ENCODE measurements at regions not wholly inside any gene's neighbourhood (a gene's known extent, or its start where the extent isn't known, plus 50 kb on each side); places are given as distances from the start of the nearest gene placed in this dataset.
A peak's percentile ranks its signal among the peaks of the same experiment; 100 is the strongest.

DNA sequence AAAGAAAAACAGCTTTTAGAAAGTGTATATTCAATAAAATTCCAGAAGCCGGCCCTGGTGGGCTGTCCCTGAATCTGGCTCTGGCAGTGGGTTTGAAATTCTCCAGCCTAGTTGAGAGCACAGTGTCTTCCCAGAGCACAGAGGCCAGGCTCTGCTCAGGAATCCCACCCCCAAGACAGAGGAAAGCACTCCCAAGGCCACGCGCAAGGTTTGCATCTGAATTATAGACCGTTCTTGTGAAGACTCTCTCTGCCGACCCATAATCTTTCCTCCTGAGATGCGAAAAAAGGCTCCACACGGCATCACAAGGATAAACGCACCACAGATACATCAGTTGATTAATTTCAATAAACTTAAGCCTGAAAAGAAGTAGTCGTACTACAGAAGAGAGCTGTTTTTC is 342.2 kb downstream of the CMPK2 start:
- in situ Hi-C loops (cut with MboI; ENCODE audit: low pct_unique_long_range_greater_than_20kb, low sequenced_read_pairs, unreplicated experiment): no loop called here
- DNase-seq (ENCODE audit: low spot score): no peak
- TF ChIP-seq, protein P1, sequence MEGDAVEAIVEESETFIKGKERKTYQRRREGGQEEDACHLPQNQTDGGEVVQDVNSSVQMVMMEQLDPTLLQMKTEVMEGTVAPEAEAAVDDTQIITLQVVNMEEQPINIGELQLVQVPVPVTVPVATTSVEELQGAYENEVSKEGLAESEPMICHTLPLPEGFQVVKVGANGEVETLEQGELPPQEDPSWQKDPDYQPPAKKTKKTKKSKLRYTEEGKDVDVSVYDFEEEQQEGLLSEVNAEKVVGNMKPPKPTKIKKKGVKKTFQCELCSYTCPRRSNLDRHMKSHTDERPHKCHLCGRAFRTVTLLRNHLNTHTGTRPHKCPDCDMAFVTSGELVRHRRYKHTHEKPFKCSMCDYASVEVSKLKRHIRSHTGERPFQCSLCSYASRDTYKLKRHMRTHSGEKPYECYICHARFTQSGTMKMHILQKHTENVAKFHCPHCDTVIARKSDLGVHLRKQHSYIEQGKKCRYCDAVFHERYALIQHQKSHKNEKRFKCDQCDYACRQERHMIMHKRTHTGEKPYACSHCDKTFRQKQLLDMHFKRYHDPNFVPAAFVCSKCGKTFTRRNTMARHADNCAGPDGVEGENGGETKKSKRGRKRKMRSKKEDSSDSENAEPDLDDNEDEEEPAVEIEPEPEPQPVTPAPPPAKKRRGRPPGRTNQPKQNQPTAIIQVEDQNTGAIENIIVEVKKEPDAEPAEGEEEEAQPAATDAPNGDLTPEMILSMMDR (IDR thresholded peaks at IDR 0.05; ENCODE audit: extremely low read depth, insufficient read depth, missing control alignments): no peak

DNA sequence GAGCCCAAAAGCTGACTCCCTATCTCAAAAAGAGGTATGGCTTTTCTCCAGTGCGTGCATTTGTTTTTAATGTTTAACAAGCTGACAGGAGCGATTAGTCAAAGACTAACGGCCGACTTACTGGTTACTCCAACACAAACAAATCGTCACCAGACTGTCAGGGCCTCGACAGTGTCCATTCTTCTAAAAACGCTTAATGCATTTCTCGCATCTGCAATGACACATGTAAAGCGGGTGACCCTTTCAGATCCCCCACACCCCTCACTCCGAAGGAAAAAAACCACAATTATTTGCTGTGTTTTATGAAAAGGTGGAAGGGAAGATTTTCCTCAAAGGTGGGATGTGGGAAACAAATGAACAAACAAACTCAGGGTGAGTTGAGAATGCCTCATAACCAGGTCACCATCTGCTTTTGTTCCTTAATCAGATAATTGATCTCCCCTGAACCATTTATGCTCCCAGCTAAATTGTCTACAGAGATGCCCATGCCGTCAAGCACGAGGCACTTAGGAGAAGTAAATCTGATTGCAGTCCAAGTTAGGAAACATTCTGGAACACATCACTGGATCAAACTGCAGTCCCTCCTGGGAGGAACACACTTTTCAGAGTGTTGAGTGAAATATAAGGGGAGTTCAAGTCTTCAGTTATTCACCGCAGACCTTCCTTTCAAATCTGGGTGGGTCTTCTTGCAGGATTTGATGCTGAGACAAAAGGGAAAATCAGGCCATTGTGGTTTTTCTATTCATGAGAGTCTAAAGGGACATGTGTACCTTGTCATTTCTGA is 340.8 kb downstream of the CMPK2 start:
- no peak for DNase-seq (ENCODE audit: low spot score)
- in situ Hi-C loops (cut with MboI; ENCODE audit: low pct_unique_long_range_greater_than_20kb, low sequenced_read_pairs, unreplicated experiment): no loop called here

DNA sequence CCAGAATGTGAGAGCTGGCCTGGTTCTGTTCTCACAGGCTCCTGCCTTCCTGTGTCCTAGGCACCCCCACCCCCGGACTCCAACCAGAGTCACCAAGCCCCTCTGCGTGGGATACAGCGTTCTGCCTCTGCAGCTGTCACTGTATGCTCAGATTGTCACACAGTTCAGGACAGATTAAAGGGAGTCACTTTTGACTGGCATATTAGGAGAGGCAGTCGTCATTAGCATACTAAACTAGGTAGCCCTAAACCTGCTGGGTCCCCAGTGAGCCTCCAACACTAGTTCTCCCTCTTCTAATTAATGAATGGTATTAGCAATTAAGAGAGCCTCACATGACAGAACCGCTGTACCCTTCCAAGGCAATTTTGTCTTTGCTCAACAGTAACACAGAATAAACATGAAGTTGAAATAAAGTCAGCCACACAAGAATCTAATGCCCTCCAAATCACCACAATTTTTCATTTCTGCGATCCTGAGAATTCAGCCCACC is 340.2 kb downstream of the CMPK2 start:
- in situ Hi-C loops (cut with MboI; ENCODE audit: low pct_unique_long_range_greater_than_20kb, low sequenced_read_pairs, unreplicated experiment): no loop called here
- TF ChIP-seq, protein P1 (IDR thresholded peaks at IDR 0.05; ENCODE audit: extremely low read depth, insufficient read depth, missing control alignments): no peak
- no peak for DNase-seq (ENCODE audit: low spot score)

More for the DNA sequence above, 340.8 kb downstream of the CMPK2 start:
- TF ChIP-seq, protein P1 (IDR thresholded peaks at IDR 0.05; ENCODE audit: extremely low read depth, insufficient read depth, missing control alignments): no peak

DNA sequence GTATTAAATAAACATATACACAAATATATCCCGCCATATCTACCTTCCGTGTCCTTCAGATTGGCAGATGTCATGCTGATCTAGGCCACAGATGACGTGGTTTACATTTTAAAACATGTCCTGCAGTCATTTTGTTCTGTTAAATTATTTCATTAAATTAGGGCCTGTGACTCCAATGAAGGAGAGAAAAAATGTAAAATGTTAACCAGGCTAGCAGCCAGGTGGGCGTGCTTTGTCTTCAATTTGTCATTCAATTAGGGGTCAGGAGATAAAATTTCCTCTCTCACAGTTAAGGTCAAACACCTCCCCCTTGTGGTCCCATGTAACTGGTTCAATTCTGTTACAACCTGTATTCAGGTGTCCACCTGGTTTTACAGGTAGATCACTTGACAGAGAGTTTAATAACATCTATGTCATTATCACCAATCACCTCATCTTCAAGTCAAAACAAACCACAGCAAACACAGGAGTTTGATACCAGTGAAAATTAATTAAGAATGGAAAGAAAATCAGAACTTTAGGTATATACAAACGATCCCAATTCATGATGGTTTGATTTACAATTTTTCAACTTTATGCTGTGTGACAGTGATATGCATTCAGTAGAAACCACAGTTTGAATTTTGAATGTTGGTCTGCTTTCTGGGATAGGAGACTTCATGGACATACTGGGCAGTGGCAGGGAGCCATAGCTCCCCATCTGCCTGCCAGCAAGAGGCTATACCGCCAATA is 339.4 kb downstream of the CMPK2 start:
- in situ Hi-C loops (cut with MboI; ENCODE audit: low pct_unique_long_range_greater_than_20kb, low sequenced_read_pairs, unreplicated experiment): no loop called here
- TF ChIP-seq, protein P1 (IDR thresholded peaks at IDR 0.05; ENCODE audit: extremely low read depth, insufficient read depth, missing control alignments): peak; percentile 61
- peak; percentile 13 for DNase-seq (ENCODE audit: low spot score)

DNA sequence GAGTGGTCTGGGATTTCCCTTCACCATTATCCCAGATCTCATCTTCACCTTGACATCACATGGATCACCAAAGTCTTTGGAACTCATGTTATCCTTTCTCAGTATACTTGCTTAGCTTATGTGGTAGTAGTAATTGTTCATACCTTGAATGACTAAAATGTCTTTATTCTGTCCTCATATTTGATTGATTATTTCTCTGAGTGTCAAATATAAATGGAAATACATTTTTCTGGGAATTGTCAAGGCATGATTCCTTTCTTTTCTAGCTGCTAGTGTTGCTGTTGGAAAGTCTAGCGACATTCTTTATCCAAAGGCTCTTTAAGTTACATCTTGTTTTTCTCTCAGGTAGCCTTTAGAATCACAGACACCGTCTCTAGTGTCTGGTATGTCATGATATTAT is 334.4 kb downstream of the CMPK2 start:
- no peak for DNase-seq (ENCODE audit: low spot score)
- in situ Hi-C loops (cut with MboI; ENCODE audit: low pct_unique_long_range_greater_than_20kb, low sequenced_read_pairs, unreplicated experiment): no loop called here
- TF ChIP-seq, protein P1 (IDR thresholded peaks at IDR 0.05; ENCODE audit: extremely low read depth, insufficient read depth, missing control alignments): no peak

DNA sequence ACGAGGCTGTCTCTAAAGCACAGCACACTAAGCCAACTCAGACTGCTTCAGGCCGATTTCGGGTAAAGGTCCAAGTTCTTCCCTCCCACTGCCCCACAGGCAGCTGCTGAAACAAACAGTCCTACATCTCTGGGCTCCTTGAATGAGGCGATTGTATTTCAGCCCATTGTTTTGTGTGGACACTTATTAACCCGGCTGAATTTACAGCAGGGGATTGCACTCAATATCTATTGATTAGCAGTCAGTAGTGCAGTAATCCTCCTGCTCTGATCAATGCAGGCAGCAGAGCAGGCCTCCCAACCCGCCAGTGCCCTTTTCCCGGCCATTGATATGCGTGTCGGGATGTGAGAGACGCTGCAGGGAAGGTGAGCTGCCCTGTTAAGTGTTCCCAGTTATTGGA is 330.1 kb downstream of the CMPK2 start:
- DNase-seq (ENCODE audit: low spot score): no peak
- in situ Hi-C loops (cut with MboI; ENCODE audit: low pct_unique_long_range_greater_than_20kb, low sequenced_read_pairs, unreplicated experiment): no loop called here
- TF ChIP-seq, protein P1 (IDR thresholded peaks at IDR 0.05; ENCODE audit: extremely low read depth, insufficient read depth, missing control alignments): no peak

All from GM13977 (cell line).